Activated CD4-positive, alpha-beta T cell treated with anti-CD3 and anti-CD28 coated beads, Interleukin-2, Interleukin-4, amounts not matched to agents 100 ng/mL and 50 ng/mL, durations not matched to agents 16 hours and 8 hours (primary cell): ENCODE measurements at regions not wholly inside any gene's neighbourhood (a gene's known extent, or its start where the extent isn't known, plus 50 kb on each side); places are given as distances from the start of the nearest gene placed in this dataset.
"Not testable (repeated sequence)": the region's sequence is repeated elsewhere in the genome, so short reads cannot be mapped to it uniquely, and the experiment has no call there.

Source experiments
- DNase-seq: peaks from one replicate; pipeline ENCODE4 v3.0.0-alpha.2; 2020; ENCODE audit warnings: low spot score

GRCh38 chr12:58310809-58311622 is 369.6 kb downstream of the ATP23 start:
- no peak for DNase-seq

- DNase-seq: no peak
These were observed 371.9 kb downstream of the ATP23 start for GRCh38 chr12:58313091-58313855.

- no peak for DNase-seq
These were observed 373.2 kb downstream of the ATP23 start for GRCh38 chr12:58314610-58315009.

- no peak for DNase-seq
These were observed 375.6 kb downstream of the ATP23 start for GRCh38 chr12:58316926-58317325.

GRCh38 chr12:58321414-58321813 is 380.0 kb downstream of the ATP23 start:
- no peak for DNase-seq

GRCh38 chr12:58323676-58324075 is 382.3 kb downstream of the ATP23 start:
- no peak for DNase-seq

- no peak for DNase-seq
These were observed 384.2 kb downstream of the ATP23 start for GRCh38 chr12:58325561-58325960.

DNA sequence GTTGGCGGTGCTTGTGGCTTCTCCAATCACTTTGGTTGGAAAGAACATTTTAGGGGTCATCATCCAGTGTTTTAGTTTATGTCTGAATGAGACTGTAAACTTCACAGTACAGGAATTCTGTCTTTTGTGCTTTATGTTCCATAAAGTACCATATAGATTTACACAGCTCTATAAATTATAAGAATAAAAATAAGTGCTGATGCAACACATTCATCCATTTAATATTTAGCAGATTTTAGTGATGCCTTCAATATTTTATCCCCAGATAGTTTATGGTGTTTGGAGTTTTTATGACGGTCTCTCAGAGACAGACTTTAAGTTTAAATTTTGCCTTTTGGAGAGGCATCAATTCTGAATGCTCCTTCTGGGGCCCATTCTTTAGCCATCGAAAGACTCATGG is 385.2 kb downstream of the ATP23 start:
- no peak for DNase-seq

- DNase-seq: not testable (repeated sequence)
These were observed 395.3 kb downstream of the ATP23 start for GRCh38 chr12:58336581-58337242.

DNA sequence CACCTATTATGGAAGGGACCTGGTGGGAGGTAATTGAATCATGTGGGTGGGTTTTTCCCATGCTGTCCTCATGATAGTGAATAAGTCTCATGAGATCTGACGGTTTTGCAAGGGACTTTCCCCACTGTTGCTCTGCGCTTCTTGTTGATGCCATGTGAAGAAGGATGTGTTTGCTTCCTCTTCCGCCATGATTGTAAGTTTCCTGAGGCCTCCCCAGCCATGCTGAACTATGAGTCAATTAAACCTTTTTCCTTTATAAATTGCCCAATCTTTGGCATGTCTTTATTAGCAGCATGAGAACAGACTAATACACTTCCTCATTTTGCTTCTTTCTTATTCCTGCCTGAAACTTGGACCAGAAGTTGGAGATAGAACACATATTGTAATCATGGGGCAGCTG is 396.2 kb downstream of the ATP23 start:
- DNase-seq: not testable (repeated sequence)

DNA sequence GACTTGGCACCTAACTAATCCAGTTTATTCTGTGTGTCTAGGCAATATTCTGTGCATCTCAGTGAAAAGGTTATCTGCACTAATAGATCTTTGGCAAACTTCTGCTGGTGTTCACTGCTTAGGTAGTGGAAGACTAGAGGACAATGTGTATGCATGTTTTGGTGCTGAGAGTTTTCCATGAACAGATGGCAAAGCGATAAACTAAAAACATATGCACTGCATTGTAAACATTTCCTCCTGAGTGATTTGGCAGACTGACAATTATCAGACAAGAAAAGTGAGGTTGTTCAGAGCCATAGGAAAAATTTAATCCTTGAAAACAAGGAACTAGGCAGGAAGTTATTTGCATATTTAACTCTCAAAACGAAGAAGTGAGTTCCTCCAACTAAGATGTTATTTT is 400.4 kb downstream of the ATP23 start:
- DNase-seq: no peak

DNA sequence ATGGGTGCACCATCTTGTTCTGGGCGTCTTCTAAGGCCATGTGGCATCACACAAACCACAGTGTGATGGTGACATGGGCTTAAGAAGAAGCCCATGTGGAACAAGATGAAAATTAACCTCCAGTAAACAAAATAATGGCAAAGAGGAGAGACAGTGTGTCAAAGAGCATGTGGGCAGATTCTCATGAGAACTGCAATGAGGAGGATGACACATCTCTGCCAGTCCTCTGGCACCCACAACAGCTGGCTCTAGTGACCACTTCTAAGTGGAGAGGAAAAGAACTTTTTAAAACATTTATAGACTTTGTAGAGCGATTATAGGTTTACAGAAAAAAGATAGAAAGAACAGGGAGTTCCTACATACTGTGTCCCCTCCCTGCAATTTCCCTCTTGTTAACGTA is 401.4 kb downstream of the ATP23 start:
- no peak for DNase-seq

GRCh38 chr12:58346032-58346632 is 404.8 kb downstream of the ATP23 start:
- DNase-seq: peak; percentile 51

DNA sequence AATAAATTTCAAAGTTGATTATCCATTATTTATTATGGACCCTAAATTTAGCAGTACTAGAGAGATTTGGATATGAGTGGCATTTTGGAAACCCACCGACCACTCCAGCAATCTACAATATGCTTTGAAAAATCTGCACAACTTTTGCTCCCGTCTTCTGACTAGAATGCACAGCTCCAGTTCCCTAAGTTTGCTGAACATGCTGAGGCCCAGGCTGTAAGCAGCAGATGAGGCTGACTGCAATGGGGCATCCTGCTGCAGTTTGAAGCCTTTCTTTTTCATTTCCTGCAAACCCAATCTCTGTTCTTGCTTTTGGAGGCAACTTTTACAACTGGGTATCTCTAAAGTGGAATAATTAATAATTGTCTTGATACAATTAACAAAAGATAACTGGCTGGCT is 405.8 kb downstream of the ATP23 start:
- DNase-seq: no peak

- DNase-seq: no peak
These were observed 406.3 kb downstream of the ATP23 start for GRCh38 chr12:58347691-58348090.

DNA sequence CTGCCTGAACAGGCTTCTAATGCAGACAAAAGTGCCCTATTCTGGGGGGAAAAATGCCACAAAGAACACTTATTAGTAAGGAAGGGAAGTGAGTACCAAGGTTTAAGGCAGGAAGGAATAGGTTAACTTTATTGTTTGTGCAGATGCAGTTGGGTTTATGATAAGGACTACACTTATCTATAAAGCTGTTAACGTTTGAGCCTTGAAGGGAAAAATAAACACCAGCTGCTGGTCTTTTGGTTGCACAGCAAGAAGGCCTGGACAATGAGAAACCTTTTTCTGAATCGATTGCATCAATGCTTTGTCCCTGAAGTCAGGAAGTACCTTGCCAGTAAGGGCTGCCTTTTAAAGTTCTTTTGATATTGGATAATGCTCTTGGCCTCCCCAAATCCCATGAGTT is 407.8 kb downstream of the ATP23 start:
- DNase-seq: no peak

DNA sequence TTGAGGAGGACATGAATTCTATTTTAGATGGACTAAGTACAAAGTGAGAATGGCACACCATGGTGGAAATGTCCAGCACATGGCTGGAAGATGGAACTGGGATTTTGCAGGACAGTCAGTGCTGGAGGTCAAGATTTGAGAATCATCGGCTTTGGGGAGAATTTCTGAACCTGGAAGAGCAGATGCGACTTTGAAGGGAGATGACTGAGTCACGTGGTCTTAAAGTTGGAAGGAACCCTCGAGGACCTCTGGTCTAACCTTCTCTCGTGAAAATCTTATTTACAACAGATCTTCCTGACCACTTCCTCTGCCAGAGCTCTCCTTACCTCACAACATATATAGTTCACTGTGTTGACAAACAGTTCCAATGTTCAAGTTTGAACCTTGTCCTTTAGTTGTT is 415.4 kb downstream of the ATP23 start:
- no peak for DNase-seq

DNA sequence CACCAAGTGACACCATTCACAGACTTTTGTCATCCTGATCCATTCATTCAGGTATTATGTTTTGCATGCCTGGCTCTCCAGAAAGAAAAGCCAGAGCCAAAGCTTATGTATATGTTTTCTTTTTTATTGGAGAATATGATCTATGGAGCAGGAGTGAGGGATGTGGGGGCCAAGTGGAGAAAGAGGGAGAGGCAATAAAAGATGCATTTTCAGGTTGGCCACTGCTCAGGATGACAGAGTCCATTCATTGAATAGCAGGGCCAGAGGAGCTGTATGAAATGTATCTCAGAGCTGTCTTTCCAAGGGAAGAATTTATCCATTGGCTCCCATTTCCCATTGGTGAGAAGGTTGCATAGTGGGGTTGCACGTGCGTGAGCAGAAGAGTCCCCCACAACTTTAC is 416.1 kb downstream of the ATP23 start:
- no peak for DNase-seq

DNA sequence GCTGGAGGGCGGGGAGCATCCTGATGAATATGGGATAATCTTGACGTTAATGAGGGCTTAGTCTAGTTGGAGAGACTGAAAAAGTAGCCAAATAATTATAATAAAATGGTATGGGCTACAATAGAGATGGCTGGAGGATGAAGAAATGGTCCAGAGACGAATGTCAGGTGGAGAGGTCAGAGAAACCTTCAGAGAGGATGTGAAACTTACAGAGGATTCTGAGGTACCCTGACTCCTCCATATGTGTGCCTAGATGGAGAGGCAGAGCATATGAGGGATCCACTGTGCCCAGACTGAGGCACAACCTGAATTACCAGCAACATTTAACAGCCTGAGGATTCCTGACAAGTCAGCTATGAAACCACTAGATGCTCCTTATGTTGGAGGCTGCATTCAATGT is 417.0 kb downstream of the ATP23 start:
- DNase-seq: no peak

DNA sequence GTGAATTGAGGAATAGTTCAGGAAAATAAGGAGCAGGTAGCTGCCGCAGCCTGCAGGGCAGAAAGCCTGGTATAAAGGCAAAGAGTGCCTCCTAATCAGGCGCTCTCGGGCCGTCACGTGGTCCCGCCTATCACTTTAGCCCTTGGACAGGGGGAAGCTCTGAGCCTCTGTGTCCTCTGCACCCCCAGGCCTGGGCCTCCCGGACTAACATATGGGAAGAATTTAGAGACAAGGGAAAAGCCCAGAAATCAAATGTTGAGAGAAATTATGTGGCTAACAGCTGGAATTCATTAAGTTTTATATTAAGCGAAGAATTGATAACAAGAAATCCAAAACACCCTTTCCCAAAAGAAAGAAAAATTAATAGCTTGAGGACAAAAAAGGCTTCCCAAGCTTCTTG is 417.7 kb downstream of the ATP23 start:
- no peak for DNase-seq

DNA sequence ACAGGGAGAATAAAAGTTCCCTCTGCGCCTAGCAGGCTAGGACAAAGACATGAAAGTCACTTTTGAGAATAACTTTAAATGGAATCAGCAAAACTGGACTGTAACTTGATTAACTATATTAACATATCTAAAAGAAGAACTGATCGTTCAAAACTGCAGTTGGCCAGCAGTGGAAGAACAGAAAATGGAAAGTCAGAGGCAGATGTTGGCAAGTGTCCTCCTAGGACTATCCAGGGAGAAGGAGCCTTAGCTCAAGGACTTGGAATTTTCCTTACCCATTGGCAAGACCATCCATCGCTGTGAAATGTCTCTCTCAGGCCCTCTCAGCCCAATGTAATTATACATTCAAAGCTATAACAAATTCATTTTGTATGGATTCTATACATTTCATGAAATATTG is 419.7 kb downstream of the ATP23 start:
- no peak for DNase-seq

DNA sequence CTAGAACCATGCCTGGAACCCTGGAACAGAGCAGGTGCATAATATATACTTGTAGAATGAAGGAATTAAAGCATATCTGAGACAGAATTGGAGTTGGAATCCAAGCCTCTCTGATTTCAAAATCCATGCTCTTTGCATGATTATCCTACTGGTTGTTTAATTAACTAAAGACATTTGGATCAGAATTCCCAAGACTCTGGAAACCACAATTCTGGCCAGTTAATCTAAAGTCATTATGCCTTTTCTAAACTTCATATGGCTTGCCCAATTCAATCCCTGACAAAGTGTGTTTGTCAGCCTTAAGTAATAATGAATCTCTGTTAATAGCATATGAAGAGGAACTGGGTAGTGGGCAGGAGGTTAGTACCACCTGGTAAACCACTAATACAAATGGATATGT is 422.6 kb downstream of the ATP23 start:
- DNase-seq: no peak
